Epithelial cell of esophagus (primary cell): ENCODE measurements at regions not wholly inside any gene's neighbourhood (a gene's known extent, or its start where the extent isn't known, plus 50 kb on each side); places are given as distances from the start of the nearest gene placed in this dataset.

Experiments used
- DNase-seq: peaks from one replicate; pipeline ENCODE4 v3.0.0; 2010; ENCODE audit warnings: low read depth
- H3K4me3 ChIP-seq: 2 replicates; pipeline ENCODE4 v1.5.1; 2011; ENCODE audit warnings: mild to moderate bottlenecking, low read length, control low read depth
- TF ChIP-seq, protein P1 (sequence below): IDR thresholded peaks from 2 replicates; pipeline ENCODE4 v1.5.1; 2011; ENCODE audit warnings: low read depth, mild to moderate bottlenecking, low read length, control low read depth, inconsistent platforms; ENCODE audit not compliant: insufficient read depth; ENCODE audit errors: missing control alignments

DNA sequence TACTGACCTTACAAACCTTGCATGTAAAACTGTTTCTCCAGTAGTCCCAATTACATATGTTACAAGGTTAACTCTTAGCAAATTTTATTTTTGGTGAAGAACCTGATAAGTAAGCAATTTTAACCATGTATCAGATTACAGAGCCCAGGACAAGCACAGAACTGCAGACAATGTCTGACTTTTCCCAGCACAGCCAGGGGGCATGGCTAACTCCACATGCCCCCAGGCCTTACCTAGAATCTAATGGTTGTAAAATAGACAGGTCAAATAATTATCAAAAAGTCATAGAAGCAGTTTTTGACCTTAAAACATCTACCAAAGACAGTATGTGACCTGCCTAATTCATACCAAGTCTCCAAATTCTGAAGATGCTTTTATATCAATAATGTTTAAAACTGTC, 364.1 kb downstream of the FOXO1 start:
- no peak overlapping the region for H3K4me3 ChIP-seq
- no peak for DNase-seq
- TF ChIP-seq, protein P1, sequence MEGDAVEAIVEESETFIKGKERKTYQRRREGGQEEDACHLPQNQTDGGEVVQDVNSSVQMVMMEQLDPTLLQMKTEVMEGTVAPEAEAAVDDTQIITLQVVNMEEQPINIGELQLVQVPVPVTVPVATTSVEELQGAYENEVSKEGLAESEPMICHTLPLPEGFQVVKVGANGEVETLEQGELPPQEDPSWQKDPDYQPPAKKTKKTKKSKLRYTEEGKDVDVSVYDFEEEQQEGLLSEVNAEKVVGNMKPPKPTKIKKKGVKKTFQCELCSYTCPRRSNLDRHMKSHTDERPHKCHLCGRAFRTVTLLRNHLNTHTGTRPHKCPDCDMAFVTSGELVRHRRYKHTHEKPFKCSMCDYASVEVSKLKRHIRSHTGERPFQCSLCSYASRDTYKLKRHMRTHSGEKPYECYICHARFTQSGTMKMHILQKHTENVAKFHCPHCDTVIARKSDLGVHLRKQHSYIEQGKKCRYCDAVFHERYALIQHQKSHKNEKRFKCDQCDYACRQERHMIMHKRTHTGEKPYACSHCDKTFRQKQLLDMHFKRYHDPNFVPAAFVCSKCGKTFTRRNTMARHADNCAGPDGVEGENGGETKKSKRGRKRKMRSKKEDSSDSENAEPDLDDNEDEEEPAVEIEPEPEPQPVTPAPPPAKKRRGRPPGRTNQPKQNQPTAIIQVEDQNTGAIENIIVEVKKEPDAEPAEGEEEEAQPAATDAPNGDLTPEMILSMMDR: no peak

DNA sequence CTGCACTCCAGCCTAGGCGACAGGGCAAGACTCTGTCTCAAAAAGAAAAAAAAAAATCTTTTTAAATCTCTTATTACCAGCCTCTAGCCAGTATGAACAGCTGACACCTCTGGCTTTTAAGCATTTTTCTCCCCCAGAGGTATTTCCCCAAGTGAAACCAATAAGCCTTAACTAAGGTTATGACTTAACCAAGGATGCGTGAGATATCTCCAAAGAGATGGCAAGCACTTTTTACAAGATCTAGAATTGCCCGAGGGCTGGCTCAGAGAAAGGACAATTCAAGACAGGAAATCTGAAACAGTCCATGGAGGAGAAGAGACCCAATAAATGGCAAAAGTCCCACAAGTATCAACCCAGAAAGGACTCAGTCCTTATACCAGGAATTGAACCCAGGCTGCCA, 362.1 kb downstream of the FOXO1 start:
- no peak for DNase-seq
- H3K4me3 ChIP-seq: no peak overlapping the region
- TF ChIP-seq, protein P1: no peak

DNA sequence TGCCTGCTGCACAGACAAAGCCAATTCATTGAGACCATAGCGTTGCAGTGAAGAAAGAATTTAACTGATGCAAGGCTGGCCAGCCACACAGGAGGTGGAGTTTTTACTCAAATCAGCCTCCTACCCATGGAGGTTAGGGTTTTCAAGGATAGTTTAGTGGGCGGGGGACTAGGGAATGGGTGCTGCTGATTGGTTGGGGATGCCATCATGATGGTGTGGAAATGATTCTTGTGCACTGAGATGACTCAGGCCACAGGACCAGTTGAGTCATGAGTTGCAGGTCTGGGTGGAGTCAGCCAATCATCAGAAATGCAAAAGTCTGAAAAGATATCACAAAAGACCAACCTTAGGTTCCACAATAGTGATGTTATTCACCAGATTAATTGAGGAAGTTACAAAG, 359.6 kb downstream of the FOXO1 start:
- peak; percentile 43 for DNase-seq
- H3K4me3 ChIP-seq: no peak overlapping the region
- TF ChIP-seq, protein P1: no peak

DNA sequence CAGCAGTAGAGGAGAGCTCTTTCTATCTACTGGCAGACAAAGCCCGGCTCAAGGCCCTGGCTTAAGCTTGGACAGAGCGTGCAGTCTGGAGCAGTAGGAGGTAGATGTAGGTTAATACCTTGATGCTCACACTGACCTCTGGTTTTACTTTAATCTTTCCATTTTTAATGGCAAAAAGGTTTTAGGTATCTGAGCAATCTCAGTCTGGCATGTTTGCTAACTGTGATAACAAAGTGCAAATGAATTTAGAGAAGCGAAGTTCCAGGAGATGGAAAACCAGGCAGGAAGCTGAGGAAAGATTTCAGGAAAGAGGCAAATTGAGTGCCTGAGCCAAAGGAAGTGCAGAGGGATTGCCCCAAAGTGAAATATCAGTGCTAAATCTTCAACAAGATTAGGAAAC, 356.6 kb downstream of the FOXO1 start:
- no peak for DNase-seq
- TF ChIP-seq, protein P1: no peak
- no peak overlapping the region for H3K4me3 ChIP-seq

DNA sequence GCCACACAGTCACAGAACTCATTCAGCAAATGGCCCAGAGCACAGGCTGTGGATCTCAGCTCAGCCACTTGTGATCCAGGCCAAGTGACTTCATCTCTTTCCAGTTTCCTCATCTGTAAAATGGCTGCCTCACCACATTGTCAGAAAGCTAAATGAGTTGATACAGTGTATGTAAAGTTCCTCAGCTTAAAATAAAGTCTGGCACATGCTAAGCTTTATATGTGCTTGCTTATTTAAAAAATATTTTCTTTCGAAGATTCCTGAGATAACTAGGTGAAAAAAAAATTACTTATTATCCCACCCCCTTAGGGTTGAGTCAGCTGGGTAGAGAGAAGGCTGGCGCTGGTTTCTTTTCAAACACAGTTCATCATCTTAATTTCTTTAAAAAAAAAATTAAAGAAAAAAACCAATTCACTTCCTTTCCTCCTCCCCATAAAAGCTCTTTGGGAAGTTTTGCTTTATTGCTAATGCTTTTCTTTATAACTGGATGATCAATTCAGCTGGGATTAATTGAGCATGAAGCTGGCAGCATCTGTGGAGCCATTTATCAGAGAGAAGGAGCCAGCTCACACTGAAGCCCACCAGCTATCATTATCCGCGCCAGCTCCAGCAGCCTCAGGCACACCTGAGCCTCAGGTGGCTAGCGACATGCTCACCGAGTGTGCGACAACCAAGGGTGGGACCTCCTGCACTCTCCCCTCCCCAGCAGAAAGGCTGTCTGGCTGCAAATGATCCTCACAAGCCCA, 354.9 kb downstream of the FOXO1 start:
- DNase-seq: no peak

DNA sequence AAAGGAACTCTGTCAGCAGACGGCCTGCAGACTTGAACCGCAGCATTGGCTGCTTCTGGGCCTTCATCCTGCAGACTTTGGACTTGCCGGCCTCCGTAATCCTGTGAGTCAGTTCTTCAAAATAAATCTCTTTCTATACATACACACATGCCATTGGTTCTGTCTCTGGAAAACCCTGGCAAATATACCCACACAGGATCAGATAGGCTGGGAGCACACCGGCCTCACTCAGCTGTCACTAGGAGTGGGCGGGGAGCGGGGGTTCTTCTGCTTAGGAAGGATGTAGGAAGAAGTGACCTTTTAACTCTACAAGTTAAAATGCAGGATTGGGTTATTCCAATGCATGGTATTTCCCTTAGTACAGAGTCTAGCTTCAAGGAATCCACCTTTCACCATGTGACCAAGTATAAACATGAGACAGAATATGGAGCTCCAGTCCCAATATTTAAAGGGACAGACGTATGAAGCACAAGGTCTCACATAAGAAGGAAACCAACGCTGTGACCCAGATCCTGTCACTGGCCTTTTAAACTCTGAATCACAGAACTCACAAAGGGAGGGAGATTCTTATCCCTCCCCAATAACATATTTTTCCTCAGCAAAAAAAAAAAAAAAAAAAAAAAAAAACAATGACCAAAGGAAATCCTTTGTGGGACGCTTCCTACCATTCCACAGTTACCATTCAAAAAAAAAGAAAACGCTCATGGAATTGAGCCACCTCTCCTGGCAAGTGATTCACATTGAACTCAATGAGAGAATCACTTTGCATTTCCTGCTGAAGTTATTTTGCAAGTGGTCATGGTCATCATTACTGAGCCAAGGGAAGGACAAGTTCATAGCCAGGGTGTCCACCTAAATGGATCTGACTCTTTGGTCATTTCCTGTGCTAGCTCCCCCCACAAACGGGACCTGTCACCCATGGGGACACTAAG, 352.9 kb downstream of the FOXO1 start:
- H3K4me3 ChIP-seq: no peak overlapping the region
- peak; percentile 26 for DNase-seq
- TF ChIP-seq, protein P1: no peak

More for the DNA sequence above, 354.9 kb downstream of the FOXO1 start:
- no peak overlapping the region for H3K4me3 ChIP-seq
- TF ChIP-seq, protein P1: no peak
